ENCODE measurements at regions not wholly inside any gene's neighbourhood (a gene's known extent, or its start where the extent isn't known, plus 50 kb on each side); places are given as distances from the start of the nearest gene placed in this dataset.

DNA sequence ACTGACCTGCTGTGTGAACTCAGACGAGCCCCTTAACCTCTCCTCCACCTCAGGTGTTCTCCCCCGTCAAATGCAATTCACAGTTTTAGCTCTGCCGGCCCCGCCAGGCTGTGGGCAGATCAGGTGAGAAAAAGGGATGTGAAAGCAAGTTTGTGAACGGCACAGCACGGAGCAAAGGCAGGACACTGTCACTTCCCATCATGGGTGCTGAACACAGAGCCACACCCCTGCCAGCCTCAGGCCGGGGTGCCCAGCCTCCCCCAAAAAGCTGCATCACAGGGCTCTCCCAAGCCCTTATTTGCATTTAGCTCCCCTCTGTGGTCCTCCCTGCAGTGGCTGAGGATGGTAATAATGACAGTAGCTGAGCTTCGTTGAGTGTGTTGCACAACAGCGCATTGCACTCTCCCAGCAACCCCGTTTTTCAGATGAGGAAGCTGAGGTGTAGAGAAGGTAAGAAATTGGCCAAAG lies 88.8 kb upstream of the TNRC6C start:
- H3K4me3 ChIP-seq (ENCODE audit: low read depth, low read length), result no peak overlapping the region
- DNase-seq (ENCODE audit: low read depth) (no peak), FAIRE-seq (no peak)
- TF ChIP-seq, protein P1, sequence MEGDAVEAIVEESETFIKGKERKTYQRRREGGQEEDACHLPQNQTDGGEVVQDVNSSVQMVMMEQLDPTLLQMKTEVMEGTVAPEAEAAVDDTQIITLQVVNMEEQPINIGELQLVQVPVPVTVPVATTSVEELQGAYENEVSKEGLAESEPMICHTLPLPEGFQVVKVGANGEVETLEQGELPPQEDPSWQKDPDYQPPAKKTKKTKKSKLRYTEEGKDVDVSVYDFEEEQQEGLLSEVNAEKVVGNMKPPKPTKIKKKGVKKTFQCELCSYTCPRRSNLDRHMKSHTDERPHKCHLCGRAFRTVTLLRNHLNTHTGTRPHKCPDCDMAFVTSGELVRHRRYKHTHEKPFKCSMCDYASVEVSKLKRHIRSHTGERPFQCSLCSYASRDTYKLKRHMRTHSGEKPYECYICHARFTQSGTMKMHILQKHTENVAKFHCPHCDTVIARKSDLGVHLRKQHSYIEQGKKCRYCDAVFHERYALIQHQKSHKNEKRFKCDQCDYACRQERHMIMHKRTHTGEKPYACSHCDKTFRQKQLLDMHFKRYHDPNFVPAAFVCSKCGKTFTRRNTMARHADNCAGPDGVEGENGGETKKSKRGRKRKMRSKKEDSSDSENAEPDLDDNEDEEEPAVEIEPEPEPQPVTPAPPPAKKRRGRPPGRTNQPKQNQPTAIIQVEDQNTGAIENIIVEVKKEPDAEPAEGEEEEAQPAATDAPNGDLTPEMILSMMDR (IDR thresholded peaks at IDR 0.05; ENCODE audit: insufficient read depth, low read length, severe bottlenecking), result no peak
- no peaks in the 10 kb centered on the region for H3K27me3 ChIP-seq (ENCODE audit: control insufficient read depth, insufficient read depth, low read length)
- H3K36me3 ChIP-seq (ENCODE audit: control insufficient read depth, insufficient read depth, low read length), result no peaks in the 10 kb centered on the region

DNA sequence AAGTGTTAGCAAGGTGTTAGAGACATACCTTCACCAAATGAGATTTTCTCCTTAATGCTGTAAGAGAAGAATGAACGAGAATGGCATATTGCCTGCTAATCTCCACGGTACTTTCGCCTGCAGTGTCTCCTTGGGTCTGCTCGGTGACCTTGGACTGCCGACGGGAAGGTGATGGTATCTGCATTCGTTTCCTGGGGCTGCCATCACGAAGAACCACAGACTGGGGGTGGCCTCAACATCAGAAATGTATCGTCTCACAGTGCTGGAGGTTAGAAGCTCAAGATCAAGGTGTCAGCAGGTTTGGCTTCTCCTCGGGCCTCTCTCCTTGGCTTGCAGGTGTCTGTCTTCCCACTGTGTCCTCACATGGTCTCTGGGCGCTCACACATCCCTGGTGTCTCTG lies 86.3 kb upstream of the TNRC6C start:
- TF ChIP-seq, protein P1 (IDR thresholded peaks at IDR 0.05; ENCODE audit: insufficient read depth, low read length, severe bottlenecking), result no peak
- H3K27me3 ChIP-seq (ENCODE audit: control insufficient read depth, insufficient read depth, low read length), result no peaks in the 10 kb centered on the region
- no peak for DNase-seq (ENCODE audit: low read depth)
- no peaks in the 10 kb centered on the region for H3K36me3 ChIP-seq (ENCODE audit: control insufficient read depth, insufficient read depth, low read length)
- no peak for FAIRE-seq
- no peak overlapping the region for H3K4me3 ChIP-seq (ENCODE audit: low read depth, low read length)

DNA sequence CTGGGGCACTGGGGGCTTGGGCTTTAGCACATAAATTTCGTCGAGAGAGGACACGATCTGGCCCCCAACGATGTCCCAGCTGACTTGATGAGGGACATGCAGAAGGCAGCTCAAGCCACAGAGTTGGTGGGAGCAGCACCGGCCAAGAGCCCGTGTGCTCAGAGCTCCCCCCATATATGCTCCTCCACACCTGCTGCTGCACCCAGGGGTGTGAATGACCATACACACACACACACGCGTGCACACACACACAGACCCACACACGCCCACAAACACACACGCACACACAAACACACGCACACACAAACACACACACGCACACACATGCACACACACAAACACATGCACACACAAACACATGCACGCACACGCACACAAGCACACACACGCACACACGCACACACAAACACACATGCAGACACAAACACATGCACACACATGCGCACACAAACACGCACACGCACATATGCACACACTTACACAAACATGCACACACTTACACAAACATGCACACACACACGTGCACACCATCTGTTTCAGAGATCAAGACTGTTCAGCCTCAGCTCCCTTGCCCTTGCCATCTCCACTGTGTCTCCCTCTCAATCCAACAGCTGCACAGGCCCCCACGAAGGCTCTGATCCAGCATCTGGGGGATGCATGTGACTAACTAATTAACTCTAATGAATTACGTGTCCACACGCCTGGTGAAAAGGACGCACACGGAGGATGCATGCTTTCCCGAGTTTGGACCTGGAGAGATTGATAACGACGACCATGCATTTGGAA lies 85.6 kb upstream of the TNRC6C start:
- peak; percentile 83 for FAIRE-seq
- no peak overlapping the region for H3K4me3 ChIP-seq (ENCODE audit: low read depth, low read length)
- no peak for DNase-seq (ENCODE audit: low read depth)
- no peaks in the 10 kb centered on the region for H3K27me3 ChIP-seq (ENCODE audit: control insufficient read depth, insufficient read depth, low read length)
- H3K36me3 ChIP-seq (ENCODE audit: control insufficient read depth, insufficient read depth, low read length), result no peaks in the 10 kb centered on the region
- TF ChIP-seq, protein P1 (IDR thresholded peaks at IDR 0.05; ENCODE audit: insufficient read depth, low read length, severe bottlenecking), result no peak

DNA sequence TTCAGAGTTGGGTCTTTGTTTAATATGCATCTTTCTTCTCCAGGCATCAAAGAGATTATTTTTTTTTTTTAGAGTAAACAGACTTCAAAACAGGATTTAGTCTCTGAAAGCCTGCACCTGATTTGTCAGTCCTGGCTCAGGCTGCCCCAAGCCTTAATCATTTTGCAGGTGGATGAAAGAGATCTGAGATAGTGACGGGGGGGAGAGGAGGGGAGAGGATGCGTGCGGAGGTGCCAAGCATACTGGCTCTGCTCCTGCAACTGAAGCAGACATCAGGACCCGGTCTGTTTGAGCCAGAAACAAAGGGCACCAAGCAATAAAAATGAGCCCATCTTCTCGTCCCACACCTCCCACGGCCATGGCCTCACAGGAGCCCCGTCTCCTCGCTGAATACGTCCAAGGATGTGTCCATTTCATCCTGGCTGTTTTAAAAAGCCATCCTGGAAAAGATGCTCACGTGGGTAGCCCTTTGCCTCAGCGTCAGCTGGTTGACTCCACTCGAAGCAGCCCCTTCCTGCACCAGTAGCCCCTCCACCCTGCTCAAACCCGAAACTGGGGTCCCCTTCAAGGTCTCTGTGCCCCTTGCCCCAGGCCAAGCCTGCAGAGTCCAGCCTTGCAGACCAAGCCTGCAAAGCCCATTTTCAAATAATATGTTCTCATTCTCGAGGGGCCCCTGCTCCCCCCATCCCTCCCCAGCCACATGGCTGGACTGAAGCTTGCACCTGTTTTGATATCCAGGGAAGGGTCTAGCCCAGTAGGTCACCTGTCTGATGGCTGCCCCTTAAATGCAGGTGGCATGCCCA lies 84.8 kb upstream of the TNRC6C start:
- TF ChIP-seq, protein P1 (IDR thresholded peaks at IDR 0.05; ENCODE audit: insufficient read depth, low read length, severe bottlenecking), result no peak
- H3K4me3 ChIP-seq (ENCODE audit: low read depth, low read length), result no peak overlapping the region
- no peak for DNase-seq (ENCODE audit: low read depth)
- FAIRE-seq, result no peak
- H3K27me3 ChIP-seq (ENCODE audit: control insufficient read depth, insufficient read depth, low read length), result no peaks in the 10 kb centered on the region
- no peaks in the 10 kb centered on the region for H3K36me3 ChIP-seq (ENCODE audit: control insufficient read depth, insufficient read depth, low read length)

DNA sequence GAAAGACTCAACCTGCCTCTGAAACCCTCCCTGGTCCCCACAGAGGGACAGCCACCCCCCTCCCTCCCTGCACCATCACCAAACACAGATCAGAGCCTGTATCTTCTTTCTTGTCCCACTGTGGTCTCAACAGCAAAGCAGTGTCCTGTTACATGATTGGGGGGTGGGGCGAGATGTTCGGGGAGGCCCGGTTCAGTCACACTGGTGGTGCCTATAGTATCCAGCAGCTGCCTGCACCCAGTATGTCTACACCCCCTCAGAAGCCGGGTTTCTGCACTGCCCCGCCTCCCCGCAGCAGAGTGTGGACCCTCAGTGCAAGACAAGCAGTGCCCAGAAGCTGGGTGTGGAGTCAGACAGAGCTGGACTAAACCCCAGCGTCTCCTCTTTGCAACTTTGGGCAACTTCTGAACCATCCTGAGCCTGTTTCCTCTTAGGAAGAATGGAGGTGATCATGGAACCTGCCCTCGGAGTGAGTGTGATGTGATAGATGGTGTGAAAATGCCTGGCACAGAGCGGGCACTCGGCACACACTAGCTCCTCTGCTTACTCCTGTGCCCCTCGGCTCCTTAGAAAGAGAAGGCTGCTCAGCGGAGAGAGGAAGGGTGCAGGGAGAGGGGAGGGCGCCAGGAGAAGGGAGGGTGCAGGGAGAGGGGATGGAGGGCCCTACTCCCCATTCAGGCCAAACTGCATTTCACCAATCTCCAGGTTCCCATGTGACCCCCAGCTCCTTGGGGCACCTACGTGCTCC lies 84.0 kb upstream of the TNRC6C start:
- H3K27me3 ChIP-seq (ENCODE audit: control insufficient read depth, insufficient read depth, low read length), result no peaks in the 10 kb centered on the region
- TF ChIP-seq, protein P1 (IDR thresholded peaks at IDR 0.05; ENCODE audit: insufficient read depth, low read length, severe bottlenecking), result no peak
- FAIRE-seq (no peak), DNase-seq (ENCODE audit: low read depth) (no peak)
- H3K36me3 ChIP-seq (ENCODE audit: control insufficient read depth, insufficient read depth, low read length), result no peaks in the 10 kb centered on the region
- H3K4me3 ChIP-seq (ENCODE audit: low read depth, low read length), result no peak overlapping the region

All from bronchial epithelial cell (primary cell).